ENCODE measurements at regions not wholly inside any gene's neighbourhood (a gene's known extent, or its start where the extent isn't known, plus 50 kb on each side); places are given as distances from the start of the nearest gene placed in this dataset.

DNA sequence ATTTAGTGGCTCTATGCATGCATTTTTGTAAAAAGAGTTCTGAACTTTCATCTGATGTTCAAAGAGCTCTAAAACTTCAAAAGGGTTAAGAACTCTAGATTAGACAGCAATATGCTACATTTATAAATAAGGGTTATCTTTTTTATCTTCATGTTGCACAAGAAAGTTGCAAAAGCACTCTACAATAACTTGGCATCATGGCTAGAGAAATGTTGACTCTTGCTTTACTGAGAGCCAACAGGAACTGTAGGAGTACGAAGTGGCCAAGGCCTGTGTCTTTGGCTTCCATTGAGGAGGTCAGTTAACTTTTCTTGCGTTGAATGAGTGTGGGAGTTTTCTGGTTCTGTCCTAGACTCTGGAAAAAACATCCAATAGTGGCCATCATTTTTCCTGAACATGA, 516.9 kb downstream of the TFAP2B start:
- DNase-seq, result no peak
- ATAC-seq, result no peak
- intact Hi-C loops (cut with DNase I), result no loop called here

GRCh38 chr6:51336185-51336584, 517.5 kb downstream of the TFAP2B start:
- DNase-seq (no peak), ATAC-seq (no peak)
- intact Hi-C loops (cut with DNase I), result no loop called here

- no peak for DNase-seq
- no peak for ATAC-seq
- intact Hi-C loops (cut with DNase I), result no loop called here
These were observed 518.6 kb downstream of the TFAP2B start for GRCh38 chr6:51337277-51337676.

- no peak for DNase-seq
These were observed 520.4 kb downstream of the TFAP2B start for GRCh38 chr6:51339108-51339507.

GRCh38 chr6:51339728-51340127, 521.1 kb downstream of the TFAP2B start:
- no peak for ATAC-seq

More at GRCh38 chr6:51339108-51339507, 520.4 kb downstream of the TFAP2B start:
- ATAC-seq, result no peak
- intact Hi-C loops (cut with DNase I), result no loop called here

DNA sequence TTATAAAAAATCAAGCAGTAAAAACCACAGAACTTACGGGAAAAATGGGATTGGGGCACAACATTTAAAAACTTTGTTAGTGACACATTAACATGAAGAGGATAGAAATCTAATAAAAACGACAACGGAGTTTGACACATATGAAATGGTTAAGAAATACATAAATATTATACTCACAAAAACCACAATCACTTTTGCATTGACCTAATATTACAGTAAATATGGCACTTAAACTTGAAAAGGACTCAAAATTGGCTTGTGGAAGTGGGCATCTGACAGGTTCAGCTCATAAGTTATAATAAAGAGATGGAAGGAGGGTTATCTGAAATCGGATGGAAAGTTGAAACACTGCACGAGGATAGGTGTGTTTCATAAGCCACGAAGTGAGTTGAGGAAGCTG, 523.7 kb downstream of the TFAP2B start:
- ATAC-seq, result no peak
- intact Hi-C loops (cut with DNase I), result no loop called here
- DNase-seq, result no peak

More at GRCh38 chr6:51339728-51340127, 521.1 kb downstream of the TFAP2B start:
- DNase-seq, result no peak
- intact Hi-C loops (cut with DNase I), result no loop called here

GRCh38 chr6:51349857-51350256, 531.2 kb downstream of the TFAP2B start:
- ATAC-seq (no peak), DNase-seq (no peak)
- intact Hi-C loops (cut with DNase I), result loop anchor here in 1 of 2 donors (5.0 kb wide), 1 partner anchor 533 kb away; the partner anchor contains the start of gene TFAP2B

DNA sequence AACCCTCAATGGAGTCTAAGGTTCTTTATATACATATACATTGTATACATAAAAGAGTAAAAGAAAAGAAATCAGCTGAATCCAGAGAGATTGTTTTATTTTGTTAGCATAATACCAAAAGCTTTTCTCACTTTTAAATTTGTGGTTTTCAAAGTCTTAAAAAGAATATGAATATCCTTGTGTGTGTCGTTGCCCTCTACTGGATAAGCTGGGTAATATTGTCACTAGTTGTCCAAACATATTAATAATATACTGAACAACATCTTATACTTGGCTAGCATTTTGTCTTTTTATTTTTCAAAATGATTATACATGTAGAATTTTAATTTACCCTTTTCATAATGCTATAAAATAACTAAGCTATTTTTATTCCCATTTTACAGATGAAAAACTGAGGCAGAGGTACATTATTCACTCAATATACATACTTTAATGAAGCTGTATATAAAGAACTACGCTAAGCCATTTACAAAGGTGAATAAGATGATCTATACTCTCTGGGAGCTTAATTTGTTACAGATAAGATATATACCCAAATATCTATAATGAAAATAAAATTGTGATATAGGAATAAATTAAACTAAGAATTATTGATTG, 531.7 kb downstream of the TFAP2B start:
- intact Hi-C loops (cut with DNase I), result no loop called here

DNA sequence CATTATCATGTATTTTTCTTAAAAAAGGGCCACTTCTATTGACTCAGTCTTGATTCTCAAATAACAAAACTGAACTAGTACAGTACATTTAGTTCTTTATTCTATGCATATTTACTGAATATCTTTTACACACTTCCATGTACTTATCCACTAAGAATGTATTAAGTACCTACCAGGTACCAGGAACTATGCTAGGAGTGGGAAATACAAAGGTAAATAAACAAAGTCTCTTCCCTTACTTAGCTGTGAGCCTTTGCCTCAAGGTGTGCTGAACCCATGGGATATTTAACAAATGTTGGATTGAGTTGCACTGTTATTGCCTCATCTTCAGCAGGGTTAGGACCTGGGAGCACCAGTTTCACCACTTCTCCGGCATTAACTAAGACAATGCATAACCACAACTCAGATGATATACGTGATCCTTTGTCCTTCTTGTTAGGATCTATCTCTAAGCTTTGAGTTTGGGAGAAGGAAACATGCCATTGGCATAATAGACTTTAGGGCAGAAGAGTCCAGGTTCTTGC, 533.9 kb downstream of the TFAP2B start:
- ATAC-seq (no peak), DNase-seq (no peak)
- intact Hi-C loops (cut with DNase I), result no loop called here

More for the DNA sequence above, 531.7 kb downstream of the TFAP2B start:
- DNase-seq, result no peak
- ATAC-seq, result no peak

DNA sequence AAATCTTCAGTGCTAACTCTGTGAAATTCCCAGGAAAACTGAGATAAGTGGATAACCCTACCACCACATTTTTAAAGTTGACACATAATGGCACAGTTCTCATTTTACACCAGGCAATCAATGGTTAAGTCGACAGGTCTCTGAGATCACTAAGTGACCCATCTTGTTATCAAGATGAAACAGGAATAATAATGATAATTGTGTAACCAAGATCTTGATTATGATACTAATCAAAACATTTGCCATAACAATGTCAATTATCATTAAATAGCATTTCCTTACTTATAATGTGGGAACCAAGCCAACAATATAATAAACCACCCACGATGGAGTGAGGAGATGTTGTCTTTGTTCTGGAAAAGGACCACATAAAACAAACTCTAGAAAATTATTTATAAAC, 541.6 kb downstream of the TFAP2B start:
- ATAC-seq (no peak), DNase-seq (no peak)
- intact Hi-C loops (cut with DNase I), result no loop called here

DNA sequence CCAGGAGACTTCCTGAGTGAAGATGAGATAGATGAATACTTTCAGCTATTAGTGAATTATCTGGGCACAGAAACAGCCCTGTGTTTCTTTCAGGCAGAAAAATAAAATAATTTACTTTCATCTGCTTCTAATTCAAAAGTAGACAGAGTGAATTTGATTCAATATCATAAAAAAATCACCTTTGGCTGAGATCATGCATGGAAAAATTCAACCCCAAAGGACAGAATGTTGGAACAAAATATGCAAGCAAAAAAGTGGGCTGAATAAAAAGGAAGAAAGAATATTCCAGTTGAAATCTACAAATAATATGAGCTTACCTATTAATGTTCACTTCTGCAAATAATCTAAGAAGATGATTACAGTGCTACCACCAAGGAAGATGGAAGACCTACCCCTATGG, 546.9 kb downstream of the TFAP2B start:
- DNase-seq (no peak), ATAC-seq (no peak)
- intact Hi-C loops (cut with DNase I), result no loop called here

DNA sequence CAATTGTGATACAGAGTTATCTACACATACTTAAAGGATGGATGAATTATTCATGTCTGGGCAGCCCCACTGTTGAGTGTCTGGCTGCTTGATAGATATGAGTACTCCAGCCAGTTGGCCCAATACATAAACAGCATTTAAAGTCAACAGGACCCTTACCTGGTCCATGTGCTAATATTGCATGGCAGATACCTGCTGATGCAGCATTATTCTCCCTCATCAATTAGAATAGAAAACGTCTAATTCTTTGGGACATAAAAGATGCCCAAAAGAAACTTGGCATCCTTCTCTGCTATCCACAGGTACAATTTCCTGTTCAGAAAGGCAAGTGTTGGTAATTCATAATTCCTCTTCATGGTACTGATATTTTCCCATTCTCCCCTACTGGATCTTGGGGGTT, 550.8 kb downstream of the TFAP2B start:
- intact Hi-C loops (cut with DNase I), result no loop called here
- no peak for DNase-seq
- no peak for ATAC-seq

GRCh38 chr6:51382847-51383246, 564.2 kb downstream of the TFAP2B start:
- no peak for DNase-seq
- no peak for ATAC-seq
- intact Hi-C loops (cut with DNase I), result no loop called here

DNA sequence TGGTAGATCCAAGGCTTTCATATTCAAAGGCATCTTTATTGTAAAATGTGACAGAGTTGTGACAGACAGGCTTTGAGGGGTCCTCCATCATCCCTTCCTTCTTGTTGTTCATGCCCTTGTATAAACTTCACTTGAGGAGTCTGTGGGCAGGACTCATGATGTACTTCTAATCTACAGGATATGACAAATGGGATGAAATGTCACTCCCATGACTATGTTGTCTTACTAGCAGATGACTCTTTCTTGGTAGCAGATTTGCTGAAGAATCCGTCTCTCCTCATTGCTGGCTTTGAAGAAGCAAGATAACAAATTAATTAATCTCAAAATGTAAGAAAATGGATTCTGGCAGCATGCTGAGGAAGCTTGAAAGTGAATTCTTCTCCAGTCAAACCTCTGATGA, 566.1 kb downstream of the TFAP2B start:
- no peak for ATAC-seq
- intact Hi-C loops (cut with DNase I), result no loop called here

GRCh38 chr6:51386347-51386836, 567.7 kb downstream of the TFAP2B start:
- ATAC-seq, result no peak
- intact Hi-C loops (cut with DNase I), result no loop called here
- DNase-seq, result no peak

More for the DNA sequence above, 566.1 kb downstream of the TFAP2B start:
- DNase-seq, result no peak

DNA sequence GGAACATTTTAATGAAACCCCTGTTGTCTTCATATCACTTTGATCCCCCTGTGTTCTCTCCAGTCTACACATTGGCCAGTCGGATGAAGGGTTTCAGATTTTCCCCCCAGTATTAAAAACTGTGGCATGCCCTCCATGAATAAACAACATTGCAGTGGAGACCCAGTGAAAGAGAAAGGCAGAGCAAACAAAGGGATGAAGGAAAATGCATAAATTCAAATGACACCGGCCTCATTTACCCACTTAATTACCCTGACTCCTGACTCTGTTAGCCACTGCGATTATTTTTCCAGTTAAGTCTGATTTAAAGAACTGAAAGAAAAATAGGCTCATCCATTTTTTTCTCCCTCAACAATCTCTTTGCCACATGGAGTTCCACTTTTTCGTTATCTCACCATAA, 569.2 kb downstream of the TFAP2B start:
- intact Hi-C loops (cut with DNase I), result no loop called here
- ATAC-seq (no peak), DNase-seq (no peak)

DNA sequence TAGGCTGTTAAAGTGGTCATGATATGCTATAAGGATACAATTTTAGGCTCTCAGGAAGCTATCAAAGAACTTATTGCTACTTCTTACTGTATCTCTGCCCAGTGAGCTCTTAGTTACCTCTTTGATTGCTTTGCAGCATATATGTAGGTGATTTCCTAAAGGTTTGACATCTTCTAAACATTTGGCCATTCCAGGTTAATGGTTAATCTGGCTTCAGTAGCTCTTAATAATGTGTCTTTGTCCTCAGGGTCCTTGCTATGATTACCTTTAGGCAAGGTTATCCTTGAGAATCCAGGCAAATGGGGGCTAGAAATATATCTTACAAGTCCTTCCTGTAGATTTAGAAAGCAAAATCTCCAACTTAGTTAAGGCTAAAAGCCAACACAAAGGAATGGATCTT, 575.4 kb downstream of the TFAP2B start:
- no peak for ATAC-seq
- intact Hi-C loops (cut with DNase I), result no loop called here
- no peak for DNase-seq

DNA sequence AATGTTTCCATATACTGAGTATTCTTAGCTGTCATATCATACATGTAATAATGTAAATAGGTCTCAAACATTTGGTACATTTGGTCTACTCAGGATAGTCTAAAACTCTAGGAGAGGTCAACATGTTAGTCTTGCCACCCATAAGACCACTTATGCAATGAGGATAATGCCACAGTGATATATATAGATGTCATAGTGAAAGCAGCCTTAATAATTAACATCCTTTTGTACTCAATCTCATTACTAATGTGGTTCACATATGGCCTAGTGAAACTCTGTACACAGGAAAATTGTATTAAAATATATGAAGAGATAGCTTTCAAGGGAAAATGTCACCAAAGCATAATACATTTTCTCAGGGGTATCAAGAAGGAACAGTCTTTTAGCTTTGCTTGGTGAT, 577.9 kb downstream of the TFAP2B start:
- DNase-seq (no peak), ATAC-seq (no peak)
- intact Hi-C loops (cut with DNase I), result no loop called here

DNA sequence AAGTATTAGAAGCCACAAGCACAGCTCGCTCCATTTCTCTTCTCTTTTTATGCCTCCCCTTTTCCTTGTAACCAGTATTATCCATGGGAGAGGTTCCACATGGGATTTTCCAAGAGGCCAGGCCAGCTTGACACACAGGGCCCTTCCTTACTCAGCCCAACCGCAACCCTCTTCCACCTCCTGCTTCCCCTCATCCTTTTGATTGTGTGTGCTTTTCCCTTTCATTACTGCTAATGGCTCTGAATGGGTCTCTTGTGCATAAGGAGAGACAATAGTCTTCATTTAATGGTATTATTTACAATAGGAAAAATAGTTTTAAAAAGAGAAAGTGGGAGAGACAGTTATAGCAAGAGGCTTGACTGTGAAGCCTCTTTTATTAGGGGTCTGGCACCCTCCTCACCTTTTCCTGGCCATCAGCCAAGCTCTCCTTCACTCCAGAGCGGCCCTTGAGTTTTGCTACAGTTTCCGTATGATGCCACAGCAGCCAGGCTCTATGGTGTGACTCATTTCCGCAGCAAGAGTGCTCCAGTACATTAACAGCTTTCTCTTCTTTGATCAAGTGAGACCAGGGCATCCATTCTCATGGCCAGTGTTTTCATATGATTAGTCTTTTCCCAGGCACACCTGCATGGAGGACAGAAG, 579.5 kb downstream of the TFAP2B start:
- DNase-seq (no peak), ATAC-seq (no peak)
- intact Hi-C loops (cut with DNase I), result no loop called here

GRCh38 chr6:51398793-51399192, 580.1 kb downstream of the TFAP2B start:
- no peak for ATAC-seq
- DNase-seq, result no peak
- intact Hi-C loops (cut with DNase I), result no loop called here

DNA sequence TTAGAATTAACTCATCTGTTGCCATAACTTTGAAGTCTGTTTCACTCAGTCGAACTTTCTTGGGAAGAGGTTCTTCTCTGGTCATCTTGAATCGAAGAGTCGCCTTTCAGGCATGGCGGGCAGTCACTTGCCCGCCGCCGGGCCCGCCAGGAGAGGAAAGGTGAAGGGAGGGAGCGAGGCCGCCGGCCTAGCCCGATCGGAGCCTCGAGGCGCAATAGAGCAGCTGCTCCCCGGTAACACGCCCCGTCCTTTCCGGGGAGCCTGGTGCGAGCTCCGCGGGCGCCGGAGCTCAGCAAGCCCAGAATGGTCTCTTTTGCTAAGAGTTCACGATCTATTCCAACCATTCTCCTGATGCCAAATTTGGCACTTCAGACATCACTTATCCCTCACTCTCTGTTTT, 591.8 kb downstream of the TFAP2B start:
- intact Hi-C loops (cut with DNase I), result no loop called here
- ATAC-seq, result no peak
- no peak for DNase-seq
